H1 (cell line): ENCODE measurements at regions not wholly inside any gene's neighbourhood (a gene's known extent, or its start where the extent isn't known, plus 50 kb on each side); places are given as distances from the start of the nearest gene placed in this dataset.

Experiments
- CTCF ChIA-PET: fragments of 300-600 bp; sonication (Branson Sonifier 250); formaldehyde crosslinking; loops from one replicate; lab custom pipeline; 2021; ENCODE audit not compliant: partially characterized antibody; lab: Charles Lee
- POLR2A ChIA-PET: fragments of 300-600 bp; sonication (Branson Sonifier 250); formaldehyde crosslinking; loops from one replicate; lab custom pipeline; 2021; ENCODE audit warnings: inconsistent platforms; ENCODE audit not compliant: partially characterized antibody; lab: Charles Lee
- DNase-seq, 2 experiments: peaks; one replicate each; pipeline versions ENCODE4 v3.0.0 to v3.0.0-alpha.2; 2010 to 2022; ENCODE audit warnings: low spot score in 2 of 2, low read depth in 1 of 2, mixed read lengths in 1 of 2
- FAIRE-seq: peaks from 2 replicates; lab custom pipeline; 2011; peaks lifted over from hg19 to GRCh38; lab: Jason Lieb, UNC
- H2AFZ ChIP-seq: 2 replicates; pipeline ENCODE4 v1.8.1; 2012; ENCODE audit warnings: low read length, inconsistent platforms
- H2AK5ac ChIP-seq: 2 replicates; pipeline ENCODE4 v1.6.1; 2013; ENCODE audit warnings: low read depth, low read length
- H2BK120ac ChIP-seq: replicated peaks from 2 replicates; pipeline ENCODE3; 2013; ENCODE audit warnings: low read depth, low read length, inconsistent platforms
- H2BK12ac ChIP-seq: 2 replicates; pipeline ENCODE4 v1.6.1; 2013; ENCODE audit warnings: low read depth, low read length
- H2BK15ac ChIP-seq: 2 replicates; pipeline ENCODE4 v1.6.1; 2013; ENCODE audit warnings: low read length
- H2BK20ac ChIP-seq: 2 replicates; pipeline ENCODE4 v1.6.1; 2013; ENCODE audit warnings: low read length
- H2BK5ac ChIP-seq: 2 replicates; pipeline ENCODE4 v1.6.1; 2013; ENCODE audit warnings: low read depth, low read length
- H3K14ac ChIP-seq: 2 replicates; pipeline ENCODE4 v1.6.1; 2013; ENCODE audit warnings: inconsistent platforms; ENCODE audit not compliant: insufficient read length
- H3K18ac ChIP-seq: 2 replicates; pipeline ENCODE4 v1.6.1; 2013; ENCODE audit warnings: low read length; ENCODE audit errors: extremely low read depth
- H3K23ac ChIP-seq: 2 replicates; pipeline ENCODE4 v1.6.1; 2013; ENCODE audit warnings: inconsistent platforms; ENCODE audit not compliant: insufficient read length
- H3K23me2 ChIP-seq: 2 replicates; pipeline ENCODE4 v1.6.1; 2013; ENCODE audit warnings: low read depth, low read length
- H3K27ac ChIP-seq: 2 replicates; pipeline ENCODE4 v1.6.1; 2011; ENCODE audit warnings: low read depth, low read length, inconsistent platforms
- H3K27me3 ChIP-seq, 4 experiments: replicated peaks in 1 of 4; 1 replicate in 1 of 4; 2 replicates in 3 of 4; pipeline versions ENCODE4 v1.6.1 to v1.8.1; 2011 to 2013; ENCODE audit warnings: low read length in 3 of 4, mild to moderate bottlenecking in 3 of 4, inconsistent platforms in 2 of 4, mixed read lengths in 2 of 4, moderate library complexity in 1 of 4; ENCODE audit not compliant: control insufficient read depth in 3 of 4, insufficient read depth in 3 of 4; ENCODE audit errors: extremely low read depth in 1 of 4
- H3K36me3 ChIP-seq, 4 experiments: 2 replicates each; pipeline versions ENCODE4 v1.6.1 to v1.8.1; 2011 to 2013; ENCODE audit warnings: mild to moderate bottlenecking in 4 of 4, low read length in 3 of 4, moderate library complexity in 2 of 4, control low read depth in 1 of 4, inconsistent platforms in 1 of 4; ENCODE audit not compliant: insufficient read depth in 4 of 4, control insufficient read depth in 2 of 4
- H3K4ac ChIP-seq: replicated peaks from 2 replicates; pipeline ENCODE3; 2013; ENCODE audit warnings: low read length, low read depth, mixed read lengths, inconsistent platforms; ENCODE audit not compliant: insufficient read length
- H3K4me1 ChIP-seq, 4 experiments: replicated peaks in 1 of 4; 1 replicate in 1 of 4; 2 replicates in 3 of 4; pipeline versions ENCODE4 v1.6.1 to v1.8.1; 2011 to 2013; ENCODE audit warnings: low read length in 3 of 4, inconsistent platforms in 2 of 4, mixed read lengths in 1 of 4; ENCODE audit not compliant: insufficient read depth in 4 of 4, control insufficient read depth in 3 of 4
- H3K4me2 ChIP-seq, 2 experiments: 2 replicates each; pipeline versions ENCODE4 v1.6.1 to v1.8.1; 2011 to 2013; ENCODE audit warnings: low read depth in 2 of 2, low read length in 2 of 2, control low read depth in 1 of 2, inconsistent platforms in 1 of 2, mild to moderate bottlenecking in 1 of 2; ENCODE audit not compliant: insufficient read depth in 1 of 2
- H3K4me3 ChIP-seq, 4 experiments: fragments of 200-600, 300-600 bp in 1 of 4; sonication (generic), shearing (Covaris generic), sonication (Bioruptor Twin) in 1 of 4; 2 replicates each; pipeline versions ENCODE4 v1.5.1 to v1.8.1; 2011 to 2016; ENCODE audit warnings: low read length in 4 of 4, low read depth in 3 of 4, control low read depth in 2 of 4, inconsistent platforms in 2 of 4, mild to moderate bottlenecking in 2 of 4, mixed read lengths in 1 of 4, moderate library complexity in 1 of 4; ENCODE audit not compliant: insufficient read depth in 2 of 4; ENCODE audit errors: extremely low read depth in 1 of 4
- H3K56ac ChIP-seq: replicated peaks from 2 replicates; pipeline ENCODE3; 2013; ENCODE audit warnings: low read depth, mild to moderate bottlenecking, mixed read lengths, low read length, inconsistent platforms; ENCODE audit not compliant: insufficient read length
- H3K79me1 ChIP-seq: 2 replicates; pipeline ENCODE4 v1.6.1; 2013; ENCODE audit warnings: low read depth, low read length, control low read depth
- H3K79me2 ChIP-seq, 2 experiments: 2 replicates each; pipeline versions ENCODE4 v1.6.1 to v1.8.1; 2012 to 2013; ENCODE audit warnings: low read length in 2 of 2, mild to moderate bottlenecking in 2 of 2, inconsistent platforms in 1 of 2; ENCODE audit not compliant: insufficient read depth in 2 of 2, control insufficient read depth in 1 of 2
- H3K9ac ChIP-seq, 4 experiments: replicated peaks in 1 of 4; 1 replicate in 1 of 4; 2 replicates in 3 of 4; pipeline versions ENCODE4 v1.6.1 to v1.8.1; 2011 to 2013; ENCODE audit warnings: low read depth in 3 of 4, low read length in 3 of 4, control low read depth in 2 of 4, mild to moderate bottlenecking in 2 of 4, moderate library complexity in 2 of 4, inconsistent platforms in 1 of 4; ENCODE audit errors: extremely low read depth in 1 of 4
- H3K9me3 ChIP-seq, 2 experiments: 2 replicates each; pipeline versions ENCODE4 v1.6.1 to v1.8.1; 2012 to 2013; ENCODE audit warnings: mild to moderate bottlenecking in 2 of 2, moderate library complexity in 2 of 2, control low read depth in 1 of 2, inconsistent platforms in 1 of 2, low read depth in 1 of 2, low read length in 1 of 2, mixed read lengths in 1 of 2; ENCODE audit not compliant: insufficient read depth in 2 of 2
- H4K20me1 ChIP-seq, 2 experiments: replicated peaks in 1 of 2; 2 replicates each; pipeline versions ENCODE3 to v1.8.1; 2011 to 2013; ENCODE audit warnings: inconsistent platforms in 2 of 2, low read length in 2 of 2, mild to moderate bottlenecking in 1 of 2; ENCODE audit not compliant: insufficient read depth in 2 of 2, control insufficient read depth in 1 of 2
- H4K5ac ChIP-seq: 2 replicates; pipeline ENCODE4 v1.6.1; 2013; ENCODE audit warnings: low read length, low read depth, mixed read lengths, inconsistent platforms; ENCODE audit not compliant: insufficient read length
- H4K8ac ChIP-seq: 2 replicates; pipeline ENCODE4 v1.8.0; 2013; ENCODE audit warnings: mild to moderate bottlenecking, moderate library complexity, low read length, inconsistent platforms; ENCODE audit not compliant: insufficient read depth; ENCODE audit errors: extremely low read depth
- H4K91ac ChIP-seq: replicated peaks from 2 replicates; pipeline ENCODE3; 2013; ENCODE audit warnings: low read length, mixed read lengths, inconsistent platforms; ENCODE audit not compliant: insufficient read length
- BACH1 ChIP-seq: IDR thresholded peaks from 2 replicates; pipeline ENCODE4 v1.6.1; 2012; ENCODE audit warnings: low read length, improper control_type of control experiment
- BRCA1 ChIP-seq: IDR thresholded peaks from 2 replicates; pipeline ENCODE4 v1.6.1; 2012; ENCODE audit warnings: low read depth, low read length, improper control_type of control experiment
- CREB1 ChIP-seq: IDR thresholded peaks from 2 replicates; pipeline ENCODE4 v1.6.1; 2012; ENCODE audit warnings: inconsistent platforms
- GABPA ChIP-seq: IDR thresholded peaks from 2 replicates; pipeline ENCODE4 v1.6.1; 2011; ENCODE audit warnings: mild to moderate bottlenecking, low read length, moderate library complexity, borderline replicate concordance; ENCODE audit not compliant: insufficient read depth
- HDAC6 ChIP-seq: IDR thresholded peaks from one replicate; pipeline ENCODE4 v1.7.1; 2012; ENCODE audit warnings: low read depth, mild to moderate bottlenecking, inconsistent platforms, low read length, moderate library complexity
- JUND ChIP-seq: IDR thresholded peaks from 2 replicates; pipeline ENCODE4 v1.6.1; 2011; ENCODE audit warnings: mild to moderate bottlenecking, improper control_type of control experiment, low read length
- MAFK ChIP-seq: IDR thresholded peaks from 2 replicates; pipeline ENCODE4 v1.6.1; 2012; ENCODE audit warnings: low read depth, mild to moderate bottlenecking, improper control_type of control experiment, low read length
- NRF1 ChIP-seq: IDR thresholded peaks from 2 replicates; pipeline ENCODE4 v1.6.1; 2011; ENCODE audit warnings: mild to moderate bottlenecking, low read depth, low read length, improper control_type of control experiment
- POU5F1 ChIP-seq: IDR thresholded peaks from 2 replicates; pipeline ENCODE4 v1.6.1; 2011; ENCODE audit warnings: low read depth, mild to moderate bottlenecking, low read length, moderate library complexity
- WGBS, 2 experiments: shearing (Covaris generic) in 1 of 2; methylation state at CpG; one replicate each; pipeline versions ENCODE4 v1.1.6 to v1.1.7; 2013 to 2015; ENCODE audit warnings: low lambda C conversion rate in 2 of 2, mixed read lengths in 2 of 2, inconsistent platforms in 1 of 2, low coverage in 1 of 2, missing lambda C conversion rate in 1 of 2; ENCODE audit not compliant: insufficient replicate concordance in 2 of 2, insufficient coverage in 1 of 2, insufficient read length in 1 of 2; ENCODE audit errors: extremely low coverage in 1 of 2, missing lambda C conversion rate in 1 of 2; 5-methylcytosine and 5-hydroxymethylcytosine counted together
- TF ChIP-seq, protein P1 (sequence below), 3 experiments: IDR thresholded peaks; 1 replicate in 2 of 3; 2 replicates in 1 of 3; pipeline versions ENCODE4 v1.5.1 to v1.6.1; 2011; ENCODE audit warnings: low read length in 3 of 3, mild to moderate bottlenecking in 3 of 3, inconsistent platforms in 2 of 3, low read depth in 1 of 3, moderate library complexity in 1 of 3; ENCODE audit not compliant: insufficient read depth in 1 of 3; ENCODE audit errors: control extremely low read depth in 1 of 3

DNA sequence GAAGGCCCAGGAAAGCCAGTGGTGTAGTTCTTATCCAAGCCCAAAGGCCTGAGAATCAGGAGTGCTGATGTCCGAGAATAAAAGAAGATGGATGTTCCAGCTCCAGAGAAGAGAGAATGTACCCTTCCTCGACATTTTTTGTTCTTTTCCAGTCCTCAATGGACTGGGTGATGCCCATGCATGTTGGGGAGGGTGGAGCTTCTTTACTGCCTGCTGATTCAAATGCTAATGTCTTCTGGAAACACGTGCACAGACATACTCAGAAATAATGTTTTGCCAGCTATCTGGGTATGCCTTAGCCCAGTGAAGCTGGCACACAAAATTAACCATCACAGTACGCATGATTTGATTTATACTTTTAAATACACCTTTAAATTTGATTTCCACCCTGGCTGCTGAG, 61.5 kb upstream of the FOXE1 start:
- Histone ChIP-seq H3K4me1 (no peaks in the 10 kb centered on the region), H3K36me3 (no peaks in the 10 kb centered on the region), H3K27me3 (peaks cover 0 to 3% (median 0%) of the 10 kb centered on the region in 4 experiments; a peak in 1 of 7 replicates), H3K27ac (no peak overlapping the region), H3K9me3 (peaks cover 8 to 10% of the 10 kb centered on the region in 2 experiments; a peak in 3 of 4 replicates), H3K56ac (no peak overlapping the region), H2AK5ac (no peak overlapping the region), H2BK20ac (no peak overlapping the region), H4K20me1 (no peaks in the 10 kb centered on the region), H2BK12ac (no peak overlapping the region), H3K9ac (no peak overlapping the region), H3K18ac (no peak overlapping the region), H3K23ac (no peak overlapping the region), H3K23me2 (no peaks in the 10 kb centered on the region), H3K4me3 (no peak overlapping the region), H2AFZ (no peak overlapping the region), H2BK15ac (no peak overlapping the region), H3K4me2 (no peak overlapping the region), H3K4ac (no peak overlapping the region), H3K79me1 (no peaks in the 10 kb centered on the region), H3K14ac (no peak overlapping the region), H3K79me2 (no peaks in the 10 kb centered on the region), H2BK120ac (no peak overlapping the region), H4K5ac (no peak overlapping the region), H2BK5ac (no peak overlapping the region), H4K91ac (no peak overlapping the region), H4K8ac (no peak overlapping the region)
- no peak for DNase-seq
- ChIA-PET CTCF (interaction anchor here (0.9 to 1.0 kb wide), 2 partner anchors 76 to 99 kb away, joined by 4 read pairs; no protein-coding TSS in a partner anchor), POLR2A (interaction anchor here (0.6 kb wide), 1 partner anchor 968 kb away, joined by 3 read pairs; no protein-coding TSS in a partner anchor)
- 86% methylated on average over 4 of the region's 4 CpGs; no CpG with 5 or more reads in 1 of the 2 experiments for WGBS, 2 experiments
- FAIRE-seq = no peak
- TF ChIP-seq CREB1 (no peak), NRF1 (no peak), BRCA1 (no peak), HDAC6 (no peak), GABPA (no peak), JUND (no peak), MAFK (no peak), BACH1 (no peak), POU5F1 (no peak)
- TF ChIP-seq, protein P1, sequence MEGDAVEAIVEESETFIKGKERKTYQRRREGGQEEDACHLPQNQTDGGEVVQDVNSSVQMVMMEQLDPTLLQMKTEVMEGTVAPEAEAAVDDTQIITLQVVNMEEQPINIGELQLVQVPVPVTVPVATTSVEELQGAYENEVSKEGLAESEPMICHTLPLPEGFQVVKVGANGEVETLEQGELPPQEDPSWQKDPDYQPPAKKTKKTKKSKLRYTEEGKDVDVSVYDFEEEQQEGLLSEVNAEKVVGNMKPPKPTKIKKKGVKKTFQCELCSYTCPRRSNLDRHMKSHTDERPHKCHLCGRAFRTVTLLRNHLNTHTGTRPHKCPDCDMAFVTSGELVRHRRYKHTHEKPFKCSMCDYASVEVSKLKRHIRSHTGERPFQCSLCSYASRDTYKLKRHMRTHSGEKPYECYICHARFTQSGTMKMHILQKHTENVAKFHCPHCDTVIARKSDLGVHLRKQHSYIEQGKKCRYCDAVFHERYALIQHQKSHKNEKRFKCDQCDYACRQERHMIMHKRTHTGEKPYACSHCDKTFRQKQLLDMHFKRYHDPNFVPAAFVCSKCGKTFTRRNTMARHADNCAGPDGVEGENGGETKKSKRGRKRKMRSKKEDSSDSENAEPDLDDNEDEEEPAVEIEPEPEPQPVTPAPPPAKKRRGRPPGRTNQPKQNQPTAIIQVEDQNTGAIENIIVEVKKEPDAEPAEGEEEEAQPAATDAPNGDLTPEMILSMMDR (IDR thresholded peaks at IDR 0.05; ENCODE audit: control extremely low read depth in 1 of 3, insufficient read depth in 1 of 3, low read depth in 1 of 3, low read length in 3 of 3) = no peak
